ENCODE measurements at regions not wholly inside any gene's neighbourhood (a gene's known extent, or its start where the extent isn't known, plus 50 kb on each side); places are given as distances from the start of the nearest gene placed in this dataset.
"Not testable (repeated sequence)": the region's sequence is repeated elsewhere in the genome, so short reads cannot be mapped to it uniquely, and the experiment has no call there.

- Histone ChIP-seq H3K4me3 (ENCODE audit: severe bottlenecking) (no peak overlapping the region), H3K9me3 (ENCODE audit: severe bottlenecking) (no peaks in the 10 kb centered on the region), H3K36me3 (ENCODE audit: low read depth) (no peaks in the 10 kb centered on the region), H3K27me3 (ENCODE audit: insufficient read depth, poor library complexity, severe bottlenecking) (no peaks in the 10 kb centered on the region), H3K27ac (ENCODE audit: poor library complexity, severe bottlenecking) (no peak overlapping the region), H3K4me1 (ENCODE audit: insufficient read depth, poor library complexity, severe bottlenecking) (no peaks in the 10 kb centered on the region)
- ATAC-seq (ENCODE audit: low read depth) (no peak), DNase-seq (ENCODE audit: low spot score) (no peak)
- no peak for TF ChIP-seq CTCF (IDR thresholded peaks at IDR 0.05; ENCODE audit: poor library complexity, severe bottlenecking)
Measured at GRCh38 chr7:101753316-101753715, 64.1 kb upstream of the CUX1 start.

GRCh38 chr7:101754424-101755159 lies 62.8 kb upstream of the CUX1 start:
- TF ChIP-seq CTCF (IDR thresholded peaks at IDR 0.05; ENCODE audit: poor library complexity, severe bottlenecking) = no peak
- Histone ChIP-seq H3K36me3 (ENCODE audit: low read depth) (no peaks in the 10 kb centered on the region), H3K4me1 (ENCODE audit: insufficient read depth, poor library complexity, severe bottlenecking) (no peaks in the 10 kb centered on the region), H3K4me3 (ENCODE audit: severe bottlenecking) (peak overlapping the region; percentile 33), H3K9me3 (ENCODE audit: severe bottlenecking) (no peaks in the 10 kb centered on the region), H3K27me3 (ENCODE audit: insufficient read depth, poor library complexity, severe bottlenecking) (no peaks in the 10 kb centered on the region), H3K27ac (ENCODE audit: poor library complexity, severe bottlenecking) (no peak overlapping the region)
- ATAC-seq (ENCODE audit: low read depth) (peak; percentile 61), DNase-seq (ENCODE audit: low spot score) (no peak)

GRCh38 chr7:101757879-101758278 lies 59.5 kb upstream of the CUX1 start:
- no peak for ATAC-seq (ENCODE audit: low read depth)
- no peak for TF ChIP-seq CTCF (IDR thresholded peaks at IDR 0.05; ENCODE audit: poor library complexity, severe bottlenecking)
- no peak overlapping the region for H3K27ac ChIP-seq (ENCODE audit: poor library complexity, severe bottlenecking)
- no peaks in the 10 kb centered on the region for H3K4me1 ChIP-seq (ENCODE audit: insufficient read depth, poor library complexity, severe bottlenecking)
- H3K36me3 ChIP-seq (ENCODE audit: low read depth) = no peaks in the 10 kb centered on the region
- DNase-seq (ENCODE audit: low spot score) = no peak
- H3K4me3 ChIP-seq (ENCODE audit: severe bottlenecking) = no peak overlapping the region
- H3K27me3 ChIP-seq (ENCODE audit: insufficient read depth, poor library complexity, severe bottlenecking) = no peaks in the 10 kb centered on the region
- no peaks in the 10 kb centered on the region for H3K9me3 ChIP-seq (ENCODE audit: severe bottlenecking)

GRCh38 chr7:101758519-101758918 lies 58.9 kb upstream of the CUX1 start:
- H3K27me3 ChIP-seq (ENCODE audit: insufficient read depth, poor library complexity, severe bottlenecking); H3K36me3 ChIP-seq (ENCODE audit: low read depth); DNase-seq (ENCODE audit: low spot score); H3K4me3 ChIP-seq (ENCODE audit: severe bottlenecking); ATAC-seq (ENCODE audit: low read depth); H3K9me3 ChIP-seq (ENCODE audit: severe bottlenecking); H3K4me1 ChIP-seq (ENCODE audit: insufficient read depth, poor library complexity, severe bottlenecking); H3K27ac ChIP-seq (ENCODE audit: poor library complexity, severe bottlenecking): not testable (repeated sequence)

- peaks cover 6% of the 10 kb centered on the region for H3K4me1 ChIP-seq (ENCODE audit: insufficient read depth, poor library complexity, severe bottlenecking)
- H3K36me3 ChIP-seq (ENCODE audit: low read depth) = no peaks in the 10 kb centered on the region
- H3K4me3 ChIP-seq (ENCODE audit: severe bottlenecking) = no peak overlapping the region
- no peak for TF ChIP-seq CTCF (IDR thresholded peaks at IDR 0.05; ENCODE audit: poor library complexity, severe bottlenecking)
- H3K9me3 ChIP-seq (ENCODE audit: severe bottlenecking) = no peaks in the 10 kb centered on the region
- H3K27me3 ChIP-seq (ENCODE audit: insufficient read depth, poor library complexity, severe bottlenecking) = no peaks in the 10 kb centered on the region
- DNase-seq (ENCODE audit: low spot score) (no peak), ATAC-seq (ENCODE audit: low read depth) (no peak)
- no peak overlapping the region for H3K27ac ChIP-seq (ENCODE audit: poor library complexity, severe bottlenecking)
Measured at GRCh38 chr7:101764221-101764620, 53.2 kb upstream of the CUX1 start.
